ENCODE measurements at regions not wholly inside any gene's neighbourhood (a gene's known extent, or its start where the extent isn't known, plus 50 kb on each side); places are given as distances from the start of the nearest gene placed in this dataset.

DNA sequence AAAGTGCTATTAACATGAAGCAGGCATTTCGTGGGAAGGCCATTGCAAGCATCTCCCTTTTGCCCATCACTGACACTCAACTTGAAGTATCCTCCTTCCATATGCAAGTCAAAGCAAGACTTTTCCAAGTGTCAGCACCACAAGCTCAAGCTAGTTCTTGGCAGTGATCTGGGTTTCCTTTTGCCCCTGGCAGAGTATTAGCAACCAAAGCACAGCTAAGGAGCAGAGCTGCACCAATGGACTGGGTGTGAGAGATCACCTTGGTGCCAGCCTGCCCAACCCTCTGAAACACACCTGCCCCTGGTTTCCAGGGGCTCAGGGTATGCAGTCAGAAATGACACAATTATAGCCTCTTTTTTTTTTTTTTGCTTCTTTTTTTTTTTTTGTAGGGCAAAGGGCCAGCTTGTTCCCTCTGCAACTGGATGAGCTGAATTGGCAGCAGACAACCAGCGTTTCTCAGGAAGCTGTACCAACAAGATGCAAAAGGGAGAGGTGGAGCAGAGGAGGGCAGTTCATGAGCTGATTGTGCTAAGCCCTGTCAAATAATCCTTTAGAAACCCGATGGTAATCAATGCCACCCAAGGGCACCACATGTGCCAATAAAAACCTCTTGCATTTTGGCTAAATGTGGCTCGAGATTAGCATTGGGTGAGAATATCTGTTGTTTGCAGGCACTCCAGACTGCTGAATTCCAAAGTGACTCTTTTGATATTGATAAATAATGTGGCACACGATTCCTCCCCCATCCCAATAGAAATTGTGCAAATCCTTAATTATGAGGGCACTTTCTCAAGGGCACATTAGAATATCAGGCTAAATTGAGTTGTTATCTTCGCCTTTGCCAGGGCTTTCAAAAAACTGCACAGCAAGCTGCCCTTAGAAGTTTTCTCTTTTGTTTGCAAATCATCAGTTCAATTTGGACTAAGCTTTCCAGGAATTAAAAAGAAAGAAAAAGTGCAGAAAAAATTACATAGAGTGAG is 192.4 kb downstream of the GAS1 start:
- Histone ChIP-seq H3K9me3 (ENCODE audit: low read length) (no peaks in the 10 kb centered on the region), H3K79me2 (ENCODE audit: insufficient read depth, low read length) (no peaks in the 10 kb centered on the region)

More for the DNA sequence above, 192.4 kb downstream of the GAS1 start:
- in situ Hi-C loops (cut with HindIII; ENCODE audit: extremely low pct_ligation_motif_present, low pct_unique_long_range_greater_than_20kb), result no loop called here
- H3K4me3 ChIP-seq (replicated peaks in 1 of 3; ENCODE audit: insufficient read depth in 1 of 3, low read depth in 2 of 3, low read length in 3 of 3), result no peak overlapping the region
- POLR2A ChIA-PET, result no interaction called here
- BruUV-seq (replicated peaks), result no TSS peak
- under 1% methylated on average over 5 of the region's 6 CpGs for WGBS (ENCODE audit: low lambda C conversion rate)
- intact Hi-C loops (cut with micrococcal nuclease; ENCODE audit: unreplicated experiment), result no loop called here
- H3K4me2 ChIP-seq (ENCODE audit: low read depth, low read length), result no peak overlapping the region
- ATAC-seq (no peak), DNase-seq (ENCODE audit: low spot score) (no peak), FAIRE-seq (no peak)
- CTCF ChIA-PET (ENCODE audit: low intra/inter-chr PET ratio, low total read pairs), result no interaction called here
- H3K4me1 ChIP-seq (ENCODE audit: insufficient read depth, low read length), result no peaks in the 10 kb centered on the region
- TF ChIP-seq ATF1 (CRISPR knock-in tag; IDR thresholded peaks at IDR 0.05) (no peak), KDM2A (CRISPR knock-in tag; IDR thresholded peaks at IDR 0.05; ENCODE audit: borderline replicate concordance, low read depth) (no peak), YEATS2 (CRISPR knock-in tag; IDR thresholded peaks at IDR 0.05; ENCODE audit: borderline replicate concordance) (no peak), RNF219 (CRISPR knock-in tag; IDR thresholded peaks at IDR 0.05) (no peak), ZNF616 (CRISPR knock-in tag; IDR thresholded peaks at IDR 0.05; ENCODE audit: low read depth) (no peak), NFATC3 (CRISPR knock-in tag; IDR thresholded peaks at IDR 0.05) (no peak), ZMAT3 (CRISPR knock-in tag; conservative IDR thresholded peaks at IDR 0.05) (no peak), PRPF4 (IDR thresholded peaks at IDR 0.05; ENCODE audit: low read depth, low read length, poor library complexity, severe bottlenecking) (no peak), CBX5 (CRISPR knock-in tag; IDR thresholded peaks at IDR 0.05; ENCODE audit: borderline replicate concordance) (no peak), ZSCAN31 (CRISPR knock-in tag; IDR thresholded peaks at IDR 0.05; ENCODE audit: low read depth) (no peak), NR1H2 (CRISPR knock-in tag; IDR thresholded peaks at IDR 0.05; ENCODE audit: borderline replicate concordance, low read depth) (no peak), CEBPB (IDR thresholded peaks at IDR 0.05; ENCODE audit: borderline replicate concordance, low read depth, low read length) (no peak), HNF1B (CRISPR knock-in tag; IDR thresholded peaks at IDR 0.05) (no peak), GFI1 (CRISPR knock-in tag; IDR thresholded peaks at IDR 0.05; ENCODE audit: borderline replicate concordance) (no peak), ZFAT (CRISPR knock-in tag; conservative IDR thresholded peaks at IDR 0.05) (no peak), IKZF5 (CRISPR knock-in tag; IDR thresholded peaks at IDR 0.05) (no peak), AGO1 (IDR thresholded peaks at IDR 0.05; ENCODE audit: low read depth, low read length, poor library complexity, severe bottlenecking) (no peak)
- TF ChIP-seq, protein P1, sequence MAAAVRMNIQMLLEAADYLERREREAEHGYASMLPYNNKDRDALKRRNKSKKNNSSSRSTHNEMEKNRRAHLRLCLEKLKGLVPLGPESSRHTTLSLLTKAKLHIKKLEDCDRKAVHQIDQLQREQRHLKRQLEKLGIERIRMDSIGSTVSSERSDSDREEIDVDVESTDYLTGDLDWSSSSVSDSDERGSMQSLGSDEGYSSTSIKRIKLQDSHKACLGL (CRISPR knock-in tag; IDR thresholded peaks at IDR 0.05), result no peak
- H3K27ac ChIP-seq (ENCODE audit: extremely low read length, insufficient read depth, low read length), result no peak overlapping the region
- no peaks in the 10 kb centered on the region for H3K36me3 ChIP-seq (replicated peaks in 1 of 2; ENCODE audit: control insufficient read depth in 1 of 2, insufficient read depth in 2 of 2, low read length in 2 of 2)
- H3K27me3 ChIP-seq (ENCODE audit: control insufficient read depth in 1 of 2, insufficient read depth in 2 of 2, low read length in 2 of 2), result peaks cover 2 to 10% of the 10 kb centered on the region in 2 experiments; a peak in 1 of 5 replicates
- H3K9ac ChIP-seq (ENCODE audit: insufficient read depth, low read depth, low read length), result no peak overlapping the region
- H2AFZ ChIP-seq (ENCODE audit: low read length), result no peak overlapping the region
- no peaks in the 10 kb centered on the region for H4K20me1 ChIP-seq (ENCODE audit: insufficient read depth, low read length)

All from HepG2 (cell line).